HG02571 (cell line): ENCODE measurements at regions not wholly inside any gene's neighbourhood (a gene's known extent, or its start where the extent isn't known, plus 50 kb on each side); places are given as distances from the start of the nearest gene placed in this dataset.

Source experiments
- ATAC-seq: cut with Tn5 transposase; IDR thresholded peaks from one replicate; pipeline ENCODE4 v1.9.1; 2021; ENCODE audit warnings: mild to moderate bottlenecking, moderate library complexity; ENCODE audit not compliant: unreplicated experiment

GRCh38 chr6:140871911-140872310, 1260.8 kb upstream of the GJE1 start:
- ATAC-seq: no peak

DNA sequence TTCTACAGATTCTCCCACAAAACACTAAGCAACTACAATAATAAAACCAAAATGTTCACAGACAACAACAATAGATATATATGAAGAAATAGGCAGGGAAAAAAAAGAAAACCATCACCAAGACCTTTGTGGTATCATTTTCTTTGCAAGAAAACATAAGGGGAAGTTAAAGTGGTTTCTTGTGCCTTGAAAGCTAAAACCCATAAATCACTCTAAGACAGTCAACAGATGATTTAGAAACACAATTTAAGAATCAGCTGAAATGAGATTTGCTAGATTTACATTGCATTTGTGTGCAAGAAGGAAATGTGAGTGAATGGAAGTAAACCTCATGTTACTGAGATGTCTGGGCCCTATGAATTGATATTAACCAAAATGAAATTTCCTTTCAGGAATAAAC, 1265.4 kb upstream of the GJE1 start:
- no peak for ATAC-seq

DNA sequence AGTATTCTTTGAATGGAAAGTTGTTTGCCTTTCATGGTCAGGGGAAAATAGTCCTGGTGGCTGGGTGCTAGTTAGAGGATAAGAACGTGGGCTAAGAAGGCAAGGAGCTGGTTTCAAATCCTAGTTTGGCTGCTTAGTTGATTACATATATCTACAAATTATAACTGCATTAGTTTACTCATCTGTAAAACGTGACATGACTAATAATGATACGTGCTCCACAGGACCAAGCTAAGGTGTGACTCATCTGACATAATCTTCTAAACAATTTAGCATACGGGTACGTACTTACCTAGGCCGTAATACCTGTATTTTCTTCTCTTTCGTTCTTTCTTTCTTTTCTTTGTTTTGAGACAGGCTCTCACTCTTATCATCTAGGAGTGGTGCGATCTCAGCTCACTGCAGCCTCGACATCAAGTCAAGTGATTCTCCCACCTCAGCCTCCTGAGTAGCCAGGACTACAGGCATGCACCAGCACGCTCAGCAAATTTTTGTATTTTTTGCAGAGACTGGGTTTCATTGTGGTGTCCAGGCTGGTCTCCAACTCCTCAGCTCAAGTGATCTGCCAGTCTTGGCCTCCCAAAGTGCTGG, 1274.2 kb upstream of the GJE1 start:
- no peak for ATAC-seq

DNA sequence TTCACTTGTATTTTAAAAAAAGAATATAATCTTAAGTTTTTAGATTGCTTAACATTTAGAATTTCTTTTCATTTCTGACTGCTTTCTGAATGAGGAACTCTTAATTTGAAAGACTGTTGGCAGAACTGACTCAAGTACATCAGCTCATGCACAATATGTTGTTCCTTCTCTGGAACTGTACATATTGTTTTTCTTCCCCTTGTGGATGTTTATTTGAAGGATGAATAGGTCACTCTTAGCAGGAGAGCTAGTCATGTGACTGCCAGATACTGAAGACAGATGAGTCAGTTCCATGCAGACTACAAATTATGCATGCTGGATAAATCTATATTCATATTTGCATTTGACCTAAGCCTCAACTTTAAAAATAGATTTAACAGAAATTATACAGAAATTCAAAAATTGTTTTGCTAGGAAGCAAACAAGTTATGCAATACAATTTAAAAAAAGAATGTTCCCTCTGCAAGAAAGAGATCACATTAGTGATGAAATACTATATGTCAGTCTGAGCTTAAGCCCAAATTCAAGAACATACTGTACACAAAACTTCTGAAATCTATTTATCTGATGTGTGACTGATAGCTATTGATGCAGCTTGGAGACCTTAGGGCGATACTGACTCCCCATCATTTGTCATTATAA, 1274.9 kb upstream of the GJE1 start:
- ATAC-seq: no peak

DNA sequence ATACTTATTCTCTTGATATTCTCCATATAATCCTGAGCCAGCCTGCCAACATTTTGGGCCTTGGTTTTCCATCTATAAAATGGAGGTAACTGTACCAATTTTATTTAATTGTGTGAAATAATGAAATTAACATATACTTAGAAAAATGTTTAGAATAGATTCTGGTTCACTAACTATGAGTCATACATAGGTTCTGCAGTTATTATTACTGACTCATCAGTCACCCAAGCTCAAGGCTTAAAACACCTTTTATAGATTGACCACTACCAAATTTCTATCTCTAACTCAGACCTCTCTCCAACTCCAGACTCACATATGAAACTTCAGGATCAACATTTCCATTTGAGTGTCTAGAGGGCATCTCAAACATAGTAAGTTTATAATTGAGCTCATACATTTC, 1277.2 kb upstream of the GJE1 start:
- no peak for ATAC-seq

DNA sequence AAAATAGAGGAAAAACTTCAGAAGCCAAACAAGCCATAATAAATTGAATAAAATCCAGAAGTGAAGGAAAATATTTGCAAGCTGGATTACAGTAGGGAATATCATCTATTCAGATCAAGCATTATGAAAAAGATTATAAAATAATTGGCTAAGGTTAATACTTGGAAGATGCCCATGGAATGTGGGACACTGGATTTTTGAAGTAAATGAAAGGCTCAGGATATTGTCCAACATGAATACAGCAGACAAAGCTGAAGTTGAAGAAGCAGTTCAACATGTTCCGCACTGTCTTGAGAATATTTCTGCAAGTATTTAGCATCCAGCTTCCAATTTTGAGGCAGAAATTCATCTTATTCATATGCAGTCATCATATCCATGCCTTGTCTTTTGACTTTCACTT, 1278.4 kb upstream of the GJE1 start:
- no peak for ATAC-seq

DNA sequence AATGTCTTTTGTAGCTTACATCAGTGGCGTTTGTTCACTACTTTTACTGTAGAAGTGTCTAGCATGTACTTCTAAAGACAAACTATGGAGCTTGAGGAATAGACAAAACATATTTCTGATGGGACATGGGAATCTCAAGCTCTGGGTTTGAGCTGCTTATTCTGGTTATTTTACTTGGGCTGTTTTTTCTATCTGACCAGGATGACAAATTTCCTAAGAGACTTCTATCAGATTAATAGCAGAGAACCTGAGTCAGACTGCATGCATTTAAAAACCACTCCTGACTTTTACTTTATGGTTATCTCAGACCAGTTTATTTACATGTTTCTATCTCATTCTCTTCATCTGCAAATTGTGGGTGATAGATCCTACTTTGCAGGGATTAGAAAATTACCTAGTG, 1282.3 kb upstream of the GJE1 start:
- no peak for ATAC-seq

- ATAC-seq: no peak
Observed at GRCh38 chr6:140849456-140849855, 1283.3 kb upstream of the GJE1 start.

DNA sequence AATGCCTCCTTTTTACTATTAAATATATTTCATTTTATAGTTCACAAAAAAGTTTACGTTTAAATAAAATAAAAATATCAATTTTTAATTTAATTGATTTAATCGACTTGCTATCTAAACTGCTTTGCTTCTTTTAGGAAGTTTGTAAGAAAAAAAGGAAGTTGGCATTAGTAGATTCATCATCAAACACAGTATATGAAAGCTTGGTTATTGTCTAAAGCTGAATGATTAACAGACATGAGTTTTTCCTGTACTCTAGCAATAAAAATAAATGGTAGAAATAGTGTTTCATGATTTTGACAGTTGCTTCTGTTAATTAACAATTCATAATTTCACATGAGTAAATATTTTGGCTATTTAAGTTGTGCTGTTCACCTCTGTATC, 1285.5 kb upstream of the GJE1 start:
- ATAC-seq: no peak

GRCh38 chr6:140846503-140847261, 1286.0 kb upstream of the GJE1 start:
- no peak for ATAC-seq

DNA sequence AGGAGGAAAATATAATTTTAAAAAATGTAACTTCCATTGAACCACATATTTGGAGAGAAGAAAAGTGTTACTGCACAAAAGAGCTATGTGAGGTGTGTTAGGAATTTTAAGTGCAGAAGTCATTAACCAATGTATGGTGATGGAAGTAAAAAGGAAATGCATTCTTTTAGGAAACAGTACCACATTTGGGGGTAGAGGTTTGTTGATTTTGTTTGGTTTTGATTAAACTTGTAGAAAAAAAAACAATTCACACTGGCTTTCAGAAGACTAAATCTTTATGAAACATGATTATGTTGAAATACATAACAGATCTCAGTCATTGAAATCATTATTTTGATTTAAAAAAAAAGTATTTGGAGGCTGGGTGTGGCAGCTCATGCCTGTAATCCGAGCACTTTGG, 1287.0 kb upstream of the GJE1 start:
- no peak for ATAC-seq

DNA sequence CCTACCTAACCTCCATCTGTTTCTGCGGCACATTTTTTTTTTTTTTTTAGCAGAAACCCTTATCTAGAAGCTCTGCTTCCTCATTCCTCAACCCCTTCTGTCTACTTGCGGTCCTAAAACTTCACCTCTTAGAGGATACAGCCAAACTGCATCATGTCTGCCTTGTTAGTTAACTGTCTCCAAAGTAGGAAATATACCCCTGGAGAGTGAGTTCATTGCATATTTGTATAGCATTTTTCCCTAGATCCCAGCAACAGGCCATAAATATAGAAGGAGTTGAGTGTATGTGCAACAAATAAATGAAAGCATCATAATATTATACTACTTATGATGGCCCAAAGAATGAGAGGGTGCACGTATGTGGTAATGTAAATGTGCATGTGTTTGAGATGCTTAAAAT, 1288.6 kb upstream of the GJE1 start:
- no peak for ATAC-seq

DNA sequence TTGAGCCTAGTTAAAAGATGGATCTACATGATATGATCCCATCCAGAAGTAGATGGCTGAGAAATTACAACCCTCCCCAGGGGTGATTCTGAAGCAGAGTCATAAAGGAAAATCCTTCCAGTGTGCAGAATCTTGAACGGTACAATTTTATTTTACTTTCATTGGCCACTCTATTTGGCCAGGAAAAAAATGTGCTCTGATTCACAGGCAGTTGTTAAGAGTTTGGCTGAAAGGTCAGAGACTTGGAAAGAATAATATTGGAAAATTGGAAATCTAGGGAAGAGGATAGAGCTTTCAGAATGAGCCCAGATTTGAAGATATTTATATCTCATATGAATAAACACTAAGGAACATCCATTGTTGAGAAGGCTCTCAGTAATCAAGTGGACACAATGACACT, 1299.3 kb upstream of the GJE1 start:
- ATAC-seq: no peak

DNA sequence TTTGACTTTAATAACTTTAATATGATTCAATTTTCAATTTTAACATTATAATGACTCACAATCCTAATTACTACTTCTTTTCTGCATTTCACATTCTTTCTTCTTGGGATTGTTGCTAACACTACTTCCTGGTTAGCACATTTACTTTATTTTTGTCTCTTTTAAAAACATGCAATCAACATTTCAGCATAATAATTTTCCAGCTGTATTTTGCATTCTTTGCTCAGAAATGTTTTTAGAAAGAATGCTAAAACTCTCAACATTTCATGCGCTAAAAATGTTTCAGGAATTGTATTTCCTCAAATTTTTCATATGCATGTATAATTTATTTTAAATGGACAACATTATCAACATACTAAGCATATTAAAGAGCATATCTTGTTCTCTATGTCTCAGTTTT, 1302.1 kb upstream of the GJE1 start:
- no peak for ATAC-seq

DNA sequence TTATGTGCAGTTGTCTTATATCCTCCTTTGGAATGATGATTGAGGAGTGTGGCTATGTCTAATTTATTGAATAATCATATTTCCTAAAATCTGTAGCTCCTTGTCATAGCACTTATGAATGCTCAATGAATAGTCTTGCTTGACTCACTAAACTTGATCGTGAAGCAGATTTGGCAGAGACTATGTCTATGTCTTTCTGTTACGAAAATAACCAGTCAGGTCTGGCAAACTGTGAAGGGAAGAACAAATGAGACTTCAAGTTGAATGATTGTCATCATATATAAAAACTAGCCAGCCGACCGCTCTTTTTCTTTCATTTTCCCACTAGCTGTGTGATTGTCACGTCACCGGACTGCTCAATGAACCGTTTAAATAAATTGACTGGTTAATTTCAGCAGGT, 1303.9 kb upstream of the GJE1 start:
- no peak for ATAC-seq

DNA sequence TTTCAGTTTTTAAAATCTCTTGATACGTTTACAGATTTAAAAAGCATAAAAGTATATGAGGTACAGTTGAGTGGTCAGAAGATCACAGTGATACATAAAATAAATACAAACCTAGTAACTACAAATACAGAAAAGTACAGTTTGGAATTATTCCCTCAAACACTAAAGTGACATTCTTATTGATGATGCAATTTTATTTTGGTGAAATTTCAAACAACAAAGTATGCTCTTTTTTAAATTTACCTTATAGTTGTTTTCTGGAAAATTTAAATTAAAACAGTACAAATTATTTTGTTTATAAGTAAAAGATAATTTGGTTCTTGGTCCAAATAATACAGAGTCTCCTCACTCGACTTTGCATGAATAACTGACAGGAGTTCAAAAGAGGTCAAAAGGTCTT, 1305.1 kb upstream of the GJE1 start:
- no peak for ATAC-seq

- no peak for ATAC-seq
Observed at GRCh38 chr6:140825731-140826130, 1307.0 kb upstream of the GJE1 start.

DNA sequence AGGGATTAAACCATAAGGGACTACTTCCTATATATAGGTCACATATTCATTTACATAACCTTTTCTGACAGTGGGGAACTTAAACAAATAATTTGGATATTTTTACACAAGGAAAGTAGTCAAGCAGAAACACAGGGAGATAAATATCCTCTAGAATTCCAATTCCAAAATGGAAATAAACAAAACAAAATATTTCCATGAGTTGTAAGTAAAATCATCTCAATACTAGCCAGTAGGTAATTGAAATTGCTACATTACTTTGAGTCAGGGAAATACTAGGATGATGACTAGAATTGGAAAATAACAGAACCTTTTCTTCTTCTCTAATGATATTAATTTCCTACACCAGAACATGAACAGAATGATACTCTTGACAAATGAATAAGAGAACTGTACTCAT, 1308.1 kb upstream of the GJE1 start:
- no peak for ATAC-seq

DNA sequence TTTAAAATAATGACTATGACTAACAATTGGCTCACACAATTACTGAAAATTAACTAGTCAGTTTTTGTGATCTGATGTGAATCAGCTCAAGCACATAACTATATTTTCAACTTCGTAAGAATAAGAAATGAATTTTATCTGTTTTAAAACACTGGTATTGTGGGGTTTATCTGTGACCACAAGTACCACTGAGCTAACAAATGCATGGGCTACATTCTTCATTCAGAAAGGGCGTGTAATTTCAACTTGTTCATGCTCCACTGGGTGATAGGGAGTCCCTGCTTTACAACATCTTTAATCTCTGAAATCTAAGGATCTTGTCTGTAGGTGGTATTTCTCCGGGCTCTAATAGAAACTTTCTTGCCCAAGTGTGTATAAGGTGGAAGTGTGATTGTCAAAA, 1311.5 kb upstream of the GJE1 start:
- no peak for ATAC-seq

- ATAC-seq: no peak
Observed at GRCh38 chr6:140817176-140817575, 1315.5 kb upstream of the GJE1 start.

GRCh38 chr6:140816681-140817080, 1316.0 kb upstream of the GJE1 start:
- ATAC-seq: no peak

DNA sequence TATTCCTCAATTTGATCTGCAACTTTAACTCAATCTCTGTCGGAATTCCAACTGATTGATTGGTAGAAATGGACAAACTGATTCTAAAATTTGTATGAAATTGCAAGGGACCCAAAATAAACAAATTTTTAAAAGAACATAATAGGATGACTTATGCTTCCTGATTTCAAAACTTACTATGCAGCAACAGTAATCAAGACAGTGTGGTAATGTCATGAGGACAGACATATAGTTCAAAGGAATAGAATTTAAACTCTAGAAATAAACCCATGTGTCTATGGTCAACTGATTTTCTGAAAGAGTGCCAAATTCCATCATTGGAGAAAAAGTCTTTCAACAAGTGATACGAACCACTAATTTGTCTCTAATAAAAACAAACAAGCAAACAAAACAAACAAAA, 1320.1 kb upstream of the GJE1 start:
- ATAC-seq: no peak

DNA sequence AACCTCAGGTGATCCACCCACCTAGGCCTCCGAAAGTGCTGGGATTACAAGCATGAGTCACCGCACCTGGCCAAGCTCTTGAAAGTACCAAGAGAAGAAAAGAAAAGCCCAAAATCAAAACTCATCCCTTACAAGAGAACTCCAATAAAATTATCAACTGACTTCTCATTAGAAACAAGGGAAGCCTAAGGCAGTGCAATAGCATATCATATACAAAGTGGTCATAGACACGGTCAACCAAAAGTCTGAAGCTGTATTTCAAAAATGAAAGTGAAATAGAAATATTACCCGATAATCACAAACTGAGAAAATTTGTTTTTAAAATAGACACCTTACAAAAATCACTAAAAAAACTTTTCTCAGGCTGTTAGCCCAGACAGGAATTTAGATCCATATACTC, 1321.1 kb upstream of the GJE1 start:
- no peak for ATAC-seq
